Uterus (tissue), 3 donors: ENCODE measurements at regions not wholly inside any gene's neighbourhood (a gene's known extent, or its start where the extent isn't known, plus 50 kb on each side); places are given as distances from the start of the nearest gene placed in this dataset.

Source experiments
- DNase-seq, 2 donors: peaks; one replicate each; pipeline ENCODE4 v3.0.0-alpha.2; 2019 to 2020
- H3K27ac ChIP-seq, 2 donors: fragments of 200-600 bp; sonication (generic); 1 replicate in 1 of 2; 2 replicates in 1 of 2; pipeline ENCODE4 v1.5.1; 2016 to 2018
- H3K27me3 ChIP-seq, 2 donors: fragments of 200-600 bp; sonication (generic); one replicate each; pipeline ENCODE4 v1.5.1; 2018 to 2019; ENCODE audit warnings: control low read depth in 1 of 2
- H3K36me3 ChIP-seq, 2 donors: fragments of 200-600 bp; sonication (generic); one replicate each; pipeline ENCODE4 v1.5.1; 2019; ENCODE audit warnings: control low read depth in 1 of 2
- H3K4me1 ChIP-seq, 2 donors: fragments of 200-600 bp; sonication (generic); one replicate each; pipeline ENCODE4 v1.5.1; 2018 to 2019; ENCODE audit warnings: control low read depth in 1 of 2
- H3K4me3 ChIP-seq, 2 donors: fragments of 200-600 bp; sonication (generic); 1 replicate in 1 of 2; 2 replicates in 1 of 2; pipeline ENCODE4 v1.5.1; 2018 to 2019; ENCODE audit warnings: mild to moderate bottlenecking in 1 of 2
- H3K9me3 ChIP-seq, 2 donors: fragments of 200-600 bp; sonication (generic); one replicate each; pipeline ENCODE4 v1.5.1; 2019; ENCODE audit warnings: control low read depth in 1 of 2
- CTCF ChIP-seq, 4 experiments: fragments of 200-600 bp in 2 of 4; fragments of 450-650 bp in 2 of 4; sonication (generic) in 2 of 4; IDR thresholded peaks; one replicate each; pipeline ENCODE4 v1.5.1; 2016 to 2019; ENCODE audit warnings: antibody characterized with exemption in 4 of 4, mild to moderate bottlenecking in 2 of 4, moderate library complexity in 1 of 4
- POLR2A ChIP-seq, 2 donors: fragments of 450-650 bp; IDR thresholded peaks; one replicate each; pipeline ENCODE4 v1.6.1; 2016; ENCODE audit warnings: antibody characterized with exemption in 2 of 2, mild to moderate bottlenecking in 1 of 2, moderate library complexity in 1 of 2
- intact Hi-C: fragments of 100-400 bp; cut with DNase I; formaldehyde crosslinking; loops from one replicate; pipeline ENCODE4 v1.15.1; 2023; ENCODE audit warnings: low total_unique reads
- donor health status: DM: yes; HTN: yes; CAD: no.

DNA sequence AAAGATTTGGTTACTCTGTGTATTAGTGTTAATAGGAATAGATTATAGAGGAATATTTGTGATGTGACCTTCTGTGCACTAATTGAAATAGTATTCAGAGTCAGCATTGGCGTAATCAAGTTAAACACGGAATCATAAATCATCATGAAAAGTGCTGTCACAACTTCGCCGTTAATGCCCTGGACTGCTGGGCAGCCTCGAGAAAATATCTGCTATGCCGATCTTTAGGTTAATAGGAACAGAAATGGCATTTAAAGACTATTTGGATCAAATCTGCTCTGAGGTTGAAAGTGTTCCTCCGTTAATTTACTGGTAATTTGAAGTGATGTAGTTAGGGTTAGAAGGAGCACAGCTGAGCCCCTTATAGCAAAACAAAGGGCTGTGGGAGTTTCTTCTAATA lies 219.0 kb downstream of the MZT1 start:
- Histone ChIP-seq H3K27me3 (no peaks in the 10 kb centered on the region), H3K27ac (no peak overlapping the region), H3K36me3 (no peaks in the 10 kb centered on the region), H3K9me3 (no peaks in the 10 kb centered on the region), H3K4me3 (no peak overlapping the region), H3K4me1 (no peaks in the 10 kb centered on the region)
- no peak for DNase-seq
- intact Hi-C loops, result no loop called here
- no peak for TF ChIP-seq POLR2A (IDR thresholded peaks at IDR 0.05)
- TF ChIP-seq CTCF (IDR thresholded peaks at IDR 0.05), result no peak

GRCh38 chr13:72507416-72508199 lies 219.8 kb downstream of the MZT1 start:
- Histone ChIP-seq H3K4me1 (no peaks in the 10 kb centered on the region), H3K27me3 (no peaks in the 10 kb centered on the region), H3K9me3 (no peaks in the 10 kb centered on the region), H3K27ac (no peak overlapping the region), H3K4me3 (no peak overlapping the region), H3K36me3 (no peaks in the 10 kb centered on the region)
- DNase-seq, result no peak
- intact Hi-C loops, result no loop called here
- TF ChIP-seq POLR2A (IDR thresholded peaks at IDR 0.05), result no peak
- no peak for TF ChIP-seq CTCF (IDR thresholded peaks at IDR 0.05)

DNA sequence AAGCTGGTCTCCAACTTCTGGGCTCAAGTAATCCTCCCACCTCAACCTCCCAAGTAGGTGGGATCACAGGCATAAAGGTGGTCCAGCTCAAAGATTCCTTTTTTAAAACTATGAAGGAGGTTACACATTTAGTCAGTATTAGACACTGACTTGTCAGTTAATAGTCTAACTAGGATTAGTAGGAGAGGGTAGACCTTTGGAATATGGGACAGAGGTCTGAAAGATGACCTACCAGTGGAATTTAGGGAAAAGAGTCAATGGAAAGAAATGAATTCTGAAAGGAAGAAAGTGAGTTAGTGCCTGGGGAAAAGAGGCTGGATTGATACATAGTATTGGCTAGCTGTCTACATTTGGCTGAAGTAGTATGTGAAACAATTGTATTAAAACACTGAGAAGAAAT lies 220.7 kb downstream of the MZT1 start:
- no peaks in the 10 kb centered on the region for H3K4me1 ChIP-seq
- H3K9me3 ChIP-seq, result no peaks in the 10 kb centered on the region
- no peaks in the 10 kb centered on the region for H3K27me3 ChIP-seq
- H3K27ac ChIP-seq, result no peak overlapping the region
- no peak for TF ChIP-seq POLR2A (IDR thresholded peaks at IDR 0.05)
- no peak for TF ChIP-seq CTCF (IDR thresholded peaks at IDR 0.05)
- intact Hi-C loops, result no loop called here
- H3K36me3 ChIP-seq, result no peaks in the 10 kb centered on the region
- H3K4me3 ChIP-seq, result no peak overlapping the region
- no peak for DNase-seq

DNA sequence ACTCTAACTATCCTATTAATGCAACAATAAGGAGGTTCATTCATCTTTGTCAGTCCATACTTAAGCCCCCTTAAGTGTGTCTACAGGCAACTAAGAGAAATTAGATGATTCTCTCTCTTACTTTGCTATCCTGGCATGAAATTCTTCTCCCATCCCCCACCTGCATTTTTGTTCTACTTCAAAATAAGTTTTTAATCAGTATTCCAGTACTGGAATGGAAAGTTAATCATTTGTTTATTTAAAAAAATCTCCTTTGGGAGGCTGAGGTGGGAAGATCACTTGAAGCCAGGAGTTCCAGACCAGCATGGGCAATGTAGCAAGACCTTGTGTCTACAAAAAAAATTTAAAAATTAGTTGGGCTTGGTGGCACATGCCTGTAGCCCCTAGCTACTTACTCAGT lies 222.1 kb downstream of the MZT1 start:
- no peaks in the 10 kb centered on the region for H3K4me1 ChIP-seq

More for the DNA sequence above, 222.1 kb downstream of the MZT1 start:
- TF ChIP-seq CTCF (IDR thresholded peaks at IDR 0.05), result no peak
- TF ChIP-seq POLR2A (IDR thresholded peaks at IDR 0.05), result no peak
- intact Hi-C loops, result no loop called here
- H3K27me3 ChIP-seq, result no peaks in the 10 kb centered on the region
- no peak overlapping the region for H3K27ac ChIP-seq
- no peak for DNase-seq
- H3K36me3 ChIP-seq, result no peaks in the 10 kb centered on the region
- H3K4me3 ChIP-seq, result no peak overlapping the region
- H3K9me3 ChIP-seq, result no peaks in the 10 kb centered on the region
